ENCODE measurements at regions not wholly inside any gene's neighbourhood (a gene's known extent, or its start where the extent isn't known, plus 50 kb on each side); places are given as distances from the start of the nearest gene placed in this dataset.

DNA sequence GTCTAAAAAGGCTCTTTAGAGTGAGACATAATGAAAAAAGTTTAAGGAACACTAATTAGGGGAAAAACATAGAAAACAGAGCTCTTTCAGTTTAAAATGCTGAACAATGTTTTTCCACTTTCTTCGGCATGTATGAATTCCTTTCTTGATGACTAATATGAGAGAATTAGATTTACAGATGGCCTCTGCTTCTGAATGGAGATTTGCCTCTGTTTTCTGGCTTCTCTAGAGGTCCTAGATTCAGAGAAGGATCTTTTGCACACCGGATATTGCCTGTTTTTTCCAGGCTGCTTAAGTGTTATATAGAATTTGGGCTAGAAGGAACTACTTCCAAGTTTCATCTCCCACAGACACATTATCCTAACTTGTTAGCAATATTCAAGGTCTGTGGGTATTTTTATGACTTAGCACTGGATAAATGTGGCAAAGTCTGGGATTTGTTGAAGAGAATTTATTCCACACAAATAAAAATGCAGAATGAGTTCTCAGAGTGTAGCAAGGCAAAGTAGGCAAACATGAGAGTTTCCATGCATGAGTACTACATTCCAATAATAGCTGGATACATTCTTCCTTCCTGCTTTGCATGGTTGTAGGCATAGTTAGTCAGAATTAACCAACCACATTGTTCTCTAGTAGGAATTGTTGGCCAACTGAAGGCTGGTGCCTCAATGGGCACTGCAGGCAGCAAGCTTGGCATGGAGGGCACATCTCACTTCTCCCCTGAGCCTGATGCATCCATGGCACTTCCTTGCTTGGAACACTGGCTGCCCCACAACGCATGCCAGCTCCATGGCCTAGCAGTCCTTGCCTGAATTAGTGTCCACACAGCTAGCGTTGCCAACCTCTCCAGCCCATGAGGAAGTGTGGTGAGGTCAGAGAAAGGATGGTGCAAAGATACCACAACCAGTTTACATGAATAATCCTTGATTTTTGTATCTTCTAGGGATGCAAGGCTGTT, 224.2 kb downstream of the CLIC5 start:
- no peak for DNase-seq

DNA sequence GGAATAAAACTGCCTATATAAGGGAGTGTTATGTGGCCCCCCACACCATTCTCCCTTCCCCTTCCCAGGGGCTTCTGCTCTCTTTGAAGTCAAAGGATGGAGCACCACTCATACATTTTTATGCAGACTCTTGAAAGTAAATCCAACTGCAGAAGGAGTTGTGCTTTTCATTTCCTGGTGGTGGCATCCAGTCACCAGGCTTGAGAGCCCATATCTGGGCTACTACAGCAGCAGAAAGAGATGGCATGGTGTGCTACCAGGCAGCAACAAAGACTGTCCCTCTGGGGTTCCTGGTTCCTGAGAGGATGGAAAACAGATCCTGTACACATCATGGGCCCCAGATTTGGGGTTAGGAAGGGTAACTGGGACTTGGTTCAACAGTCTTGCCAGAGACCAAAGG, 226.4 kb downstream of the CLIC5 start:
- no peak for DNase-seq

DNA sequence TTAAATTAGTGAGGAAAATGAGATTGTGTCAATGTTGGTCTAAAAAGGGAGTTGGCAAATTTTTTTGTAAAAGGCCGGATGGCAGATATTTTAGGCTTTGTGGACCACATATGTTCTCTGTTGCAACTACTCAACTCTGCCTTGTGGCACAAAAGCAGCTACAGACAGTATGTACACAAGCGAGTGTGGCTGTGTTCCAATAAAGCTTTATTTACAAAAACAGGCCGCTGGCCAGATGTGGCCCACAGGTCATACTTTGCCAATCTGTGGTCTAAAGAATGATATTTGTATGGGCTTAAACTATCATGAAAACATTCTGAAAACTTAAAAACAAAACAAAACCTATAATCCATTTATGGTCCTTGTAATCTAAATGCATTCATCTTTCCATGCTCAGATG, 228.3 kb downstream of the CLIC5 start:
- DNase-seq: no peak

DNA sequence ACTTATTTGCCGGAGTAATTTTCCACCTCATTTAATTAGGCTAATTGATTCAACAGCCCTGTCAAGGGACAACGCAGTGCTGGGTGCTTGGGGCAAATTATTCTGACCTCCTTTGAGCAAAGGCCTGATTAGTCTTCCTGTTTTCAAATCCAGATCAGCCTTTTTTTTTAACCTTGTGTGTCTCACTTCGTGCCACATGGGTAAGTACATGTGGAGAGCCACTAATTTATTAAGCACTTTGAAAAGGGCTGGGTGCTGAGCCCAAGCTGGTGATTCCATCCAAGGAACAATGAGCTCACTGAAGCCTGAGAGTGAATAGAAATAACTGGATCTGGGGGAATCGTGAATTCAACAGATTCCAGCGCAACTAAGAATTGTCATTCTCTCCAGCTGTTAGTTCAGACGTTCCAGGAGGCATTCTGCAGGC, 229.3 kb downstream of the CLIC5 start:
- no peak for DNase-seq

DNA sequence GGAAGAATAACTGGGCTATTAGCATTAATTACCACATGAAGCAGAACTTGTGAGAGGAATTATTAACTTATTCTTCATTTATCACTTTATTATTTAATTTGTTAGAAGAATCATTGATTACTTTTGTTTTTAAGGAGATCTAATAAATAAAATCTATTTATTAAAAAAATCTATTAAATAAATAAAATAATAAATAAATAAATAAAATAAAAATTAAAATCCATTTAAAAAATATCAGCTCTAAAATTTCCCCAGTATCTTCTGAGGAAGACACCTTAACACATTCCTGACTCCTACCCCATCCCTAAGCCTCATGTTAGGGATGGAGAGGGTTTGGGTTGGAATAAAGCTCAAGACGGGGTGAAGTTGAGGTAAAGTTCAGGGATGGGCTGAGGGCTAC, 231.4 kb downstream of the CLIC5 start:
- DNase-seq: no peak

DNA sequence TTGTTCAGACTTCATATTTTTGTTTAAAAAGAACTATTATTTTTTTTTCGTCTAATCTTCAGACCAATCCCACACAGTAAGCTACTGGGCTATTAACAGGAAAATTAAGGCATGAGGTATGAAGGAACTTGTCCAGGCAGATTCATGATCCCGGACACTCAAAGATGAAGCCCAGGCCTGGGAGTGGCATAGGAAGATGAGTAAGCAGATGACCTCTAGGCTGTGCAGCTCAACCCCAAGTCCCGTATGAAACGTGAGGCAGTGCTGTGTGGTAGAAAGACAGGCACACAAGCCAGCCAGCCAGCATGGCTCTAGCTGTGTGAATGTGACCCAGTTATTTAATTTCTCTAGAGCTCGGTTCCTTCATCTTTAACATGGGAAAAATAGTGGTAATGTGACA, 231.9 kb downstream of the CLIC5 start:
- DNase-seq: no peak

DNA sequence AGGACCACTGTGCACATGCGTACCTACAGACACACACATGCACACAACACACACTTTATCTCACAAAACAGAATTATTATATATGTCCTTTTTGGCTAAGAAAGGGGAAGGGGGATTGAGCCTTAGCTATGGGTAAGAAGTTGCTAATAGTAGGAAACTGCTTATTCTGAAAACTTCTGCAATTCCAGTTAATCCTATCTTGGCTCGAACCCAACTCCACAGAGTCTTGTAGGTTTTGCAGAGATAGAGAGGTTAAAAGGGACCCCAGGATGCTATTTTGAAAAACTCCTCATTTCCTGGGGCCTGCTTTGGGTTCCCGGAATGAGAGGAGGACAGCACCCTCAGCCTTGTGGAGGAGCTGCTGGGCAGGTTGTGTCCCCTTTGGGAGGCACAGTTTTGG, 233.8 kb downstream of the CLIC5 start:
- DNase-seq: no peak

DNA sequence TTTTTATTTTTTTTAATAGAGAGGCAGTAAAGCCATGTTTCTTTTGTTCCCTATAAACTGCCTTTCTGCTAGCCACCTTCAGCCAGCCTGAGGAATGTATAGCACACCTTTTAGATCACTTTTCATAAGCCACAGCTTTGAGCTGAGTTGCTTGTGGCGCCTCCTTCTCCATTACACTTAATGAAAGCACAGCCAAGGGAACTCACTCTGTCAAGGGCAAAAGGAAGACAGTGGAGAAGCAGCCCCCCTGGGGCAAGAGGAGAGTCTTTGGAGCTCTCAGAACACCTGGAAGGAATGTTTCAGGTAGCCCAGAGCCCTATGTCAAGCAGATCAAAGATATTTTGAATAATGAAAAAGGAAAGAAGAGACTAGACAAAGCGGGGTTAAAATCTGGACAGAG, 235.1 kb downstream of the CLIC5 start:
- DNase-seq: no peak

DNA sequence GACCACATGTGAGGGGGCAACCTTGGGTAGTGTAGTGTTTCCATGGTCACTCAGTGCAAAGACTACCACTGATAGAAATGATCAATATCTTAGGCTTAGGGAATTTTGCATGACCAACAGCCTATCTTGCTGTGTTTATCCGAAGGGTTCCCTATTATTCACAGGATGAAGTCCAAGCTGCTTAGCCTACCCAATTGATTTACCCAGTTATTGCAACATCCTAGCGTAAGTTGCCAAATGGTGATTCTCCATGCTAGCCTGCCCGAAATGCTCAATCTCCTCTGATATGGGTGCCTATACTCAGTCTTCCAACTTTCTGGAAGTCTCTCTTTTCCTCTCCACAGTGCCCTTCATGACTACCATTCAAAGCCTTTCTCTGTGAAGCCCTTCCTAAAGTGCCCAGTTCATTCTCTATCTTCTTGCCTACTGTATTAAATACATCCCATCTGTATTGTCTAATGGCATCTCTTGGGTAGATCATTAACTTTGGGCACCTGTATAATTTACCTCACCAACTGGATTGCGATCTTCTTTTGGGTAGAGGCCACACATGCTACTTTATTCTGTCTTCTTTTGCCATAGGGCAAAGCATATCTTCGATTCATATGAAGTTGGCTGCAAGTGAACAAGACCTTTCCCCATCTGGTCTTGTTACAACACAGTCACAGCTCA, 240.5 kb downstream of the CLIC5 start:
- DNase-seq: no peak

DNA sequence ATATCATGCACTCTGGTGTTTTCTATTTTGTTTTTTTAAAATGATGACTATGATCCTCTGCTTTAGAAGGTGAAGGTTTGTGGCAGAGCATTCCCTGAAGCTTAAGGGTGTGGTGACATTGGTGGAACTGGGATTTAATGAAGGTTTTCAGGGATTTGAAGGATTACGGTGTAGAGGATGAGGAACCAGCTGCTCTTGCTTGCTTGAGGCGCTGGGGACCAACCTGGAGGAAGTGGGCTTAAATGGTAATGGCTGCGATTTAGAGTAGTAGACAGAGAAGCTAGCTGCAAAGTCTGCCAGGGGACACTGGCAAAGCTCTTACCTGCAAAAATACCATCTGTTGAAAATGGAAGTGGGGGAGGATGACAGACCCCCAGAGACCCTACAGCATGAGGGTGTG, 241.8 kb downstream of the CLIC5 start:
- no peak for DNase-seq

DNA sequence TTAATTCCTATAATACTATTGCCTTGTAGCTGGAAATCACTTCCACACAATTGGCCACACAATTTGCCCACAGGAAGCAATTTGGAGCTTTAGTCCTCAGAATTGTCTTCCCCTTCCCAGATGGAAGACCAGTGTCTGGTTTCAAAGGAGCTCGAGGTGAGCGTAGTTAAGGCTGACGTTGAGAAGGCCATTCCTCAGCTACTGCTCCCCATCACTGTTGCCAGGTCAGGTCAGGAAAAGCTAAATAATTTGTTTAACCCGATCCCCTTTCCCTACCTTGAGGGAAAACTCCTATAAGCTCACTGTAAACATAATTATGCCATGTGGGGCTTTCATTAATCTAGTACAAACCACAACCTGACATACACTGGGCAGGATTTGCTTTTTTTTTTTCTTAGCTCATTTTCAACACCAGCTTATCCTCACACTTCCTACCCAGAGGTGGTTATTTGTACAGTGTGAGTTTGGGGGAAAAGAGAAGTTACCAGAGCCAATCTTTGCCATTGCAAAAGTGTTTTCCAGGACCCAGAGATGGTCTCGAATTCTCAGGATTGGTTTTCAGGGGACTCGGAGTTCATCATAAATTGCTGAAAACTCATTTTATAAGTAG, 242.7 kb downstream of the CLIC5 start:
- DNase-seq: no peak

DNA sequence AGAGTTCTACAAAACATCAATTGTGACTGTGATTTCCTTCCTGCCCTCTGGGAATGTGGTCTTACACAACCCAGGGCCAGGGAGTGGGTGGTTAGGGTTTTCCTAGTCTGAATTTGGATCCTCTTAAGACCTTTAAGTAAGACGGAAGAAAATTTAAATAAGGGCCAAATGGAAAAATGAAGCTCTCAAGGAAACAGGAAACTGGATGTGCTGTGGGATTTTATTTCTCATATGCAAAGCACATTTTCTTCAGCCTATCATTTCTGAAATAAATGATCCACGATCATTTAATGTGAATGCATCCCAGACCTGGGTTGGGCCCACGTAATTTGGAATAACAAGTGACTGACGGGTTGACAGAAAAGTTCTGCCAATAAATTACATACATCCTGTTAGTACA, 243.6 kb downstream of the CLIC5 start:
- no peak for DNase-seq

DNA sequence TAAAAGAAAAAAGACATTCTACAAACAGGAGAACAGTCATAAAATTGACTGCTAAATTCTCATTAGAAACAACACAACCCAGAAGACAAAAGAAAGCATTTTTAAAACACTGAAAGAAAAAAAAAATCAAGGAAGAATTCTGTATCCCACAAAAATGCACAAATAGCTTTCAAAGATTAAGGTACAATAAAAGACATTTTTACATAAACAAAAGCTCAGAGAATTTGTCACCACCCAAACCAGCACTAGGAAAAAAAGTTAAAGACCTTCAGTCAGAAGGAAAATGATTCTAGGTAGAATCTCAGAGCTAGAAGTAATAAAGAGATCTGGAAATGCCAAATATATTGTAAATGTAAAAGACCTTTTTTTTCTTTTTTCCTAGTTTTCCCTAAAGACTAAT, 252.4 kb downstream of the CLIC5 start:
- DNase-seq: no peak

DNA sequence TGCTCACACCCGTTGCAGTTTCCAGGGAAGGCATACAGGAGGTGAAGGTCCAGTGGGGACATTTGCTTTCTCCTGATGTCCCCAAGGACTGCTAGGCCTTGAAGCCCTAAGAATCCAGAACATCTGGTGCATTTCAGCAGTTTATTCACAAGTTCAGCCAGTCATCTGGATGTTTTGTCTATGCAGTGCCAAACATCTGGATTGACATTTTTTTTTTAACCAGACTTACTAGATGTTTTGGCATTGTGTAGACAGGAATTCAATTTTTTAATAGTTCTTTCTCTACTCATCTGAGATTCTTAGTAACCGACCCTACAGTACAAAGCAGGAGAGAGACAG, 256.2 kb downstream of the CLIC5 start:
- no peak for DNase-seq

DNA sequence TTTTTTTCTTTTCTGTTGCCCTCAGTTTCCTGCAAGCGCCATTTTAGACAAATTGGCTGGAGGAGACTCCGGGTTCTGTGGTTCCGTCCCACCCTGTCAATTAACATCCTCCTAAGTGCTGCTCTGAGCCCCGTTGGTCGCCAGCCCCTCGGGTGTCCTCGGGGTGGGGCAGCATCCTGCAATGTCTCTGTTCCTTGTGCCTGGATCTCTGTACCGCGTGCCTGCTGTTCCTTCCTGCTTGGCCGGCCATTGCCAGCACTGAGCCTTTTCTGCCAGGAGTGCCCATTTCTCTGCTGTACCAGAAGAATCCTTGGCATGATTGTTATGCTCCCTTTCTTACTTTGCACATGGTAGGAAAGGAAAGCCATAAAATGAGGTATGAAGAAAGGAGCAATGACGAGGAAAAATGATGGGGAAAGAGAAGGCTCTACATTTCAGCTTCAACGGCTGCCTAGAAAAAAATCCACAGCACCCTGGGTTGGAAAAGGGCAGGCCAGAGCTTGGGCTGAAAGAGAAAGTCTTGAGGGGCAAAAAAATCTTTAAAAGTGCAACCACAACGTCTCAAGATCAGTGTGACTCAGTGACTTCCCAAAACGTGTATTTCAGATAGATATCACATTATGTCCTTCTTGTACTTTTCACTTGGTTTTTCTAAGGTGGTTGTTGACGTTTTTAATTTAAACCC, 256.7 kb downstream of the CLIC5 start:
- no peak for DNase-seq

DNA sequence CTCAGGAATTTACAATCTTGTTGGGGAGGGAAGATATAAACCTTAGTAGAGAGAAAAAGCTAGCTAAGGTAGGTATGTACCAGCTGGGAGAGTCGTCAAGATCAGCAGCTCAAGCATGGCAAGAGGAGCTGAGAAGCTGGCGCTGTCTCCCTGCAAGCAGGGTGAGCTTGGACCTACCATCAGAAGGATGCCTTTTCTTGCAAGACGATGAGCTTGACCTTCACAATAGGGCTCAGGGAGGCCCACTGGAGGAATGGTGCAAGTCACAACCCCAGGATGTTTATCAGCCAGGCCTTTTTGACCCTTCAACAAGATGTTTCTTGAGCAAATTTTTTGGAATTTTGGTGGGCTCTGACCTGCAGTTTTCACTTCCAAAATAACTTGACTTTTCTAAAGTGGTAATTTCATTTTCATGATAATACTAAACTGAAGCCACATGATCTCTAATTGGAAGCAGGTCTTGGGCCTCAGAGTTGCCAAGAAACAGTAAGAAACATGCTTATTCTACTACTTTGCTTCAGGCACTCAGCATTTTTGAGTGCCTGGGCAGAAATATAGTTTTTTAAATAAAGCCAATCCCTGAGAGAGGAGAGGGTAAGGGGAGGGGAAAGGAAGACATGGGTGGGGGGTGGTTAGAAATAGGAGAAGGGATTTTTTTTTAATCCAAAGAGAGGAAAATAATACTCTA, 258.1 kb downstream of the CLIC5 start:
- DNase-seq: no peak

DNA sequence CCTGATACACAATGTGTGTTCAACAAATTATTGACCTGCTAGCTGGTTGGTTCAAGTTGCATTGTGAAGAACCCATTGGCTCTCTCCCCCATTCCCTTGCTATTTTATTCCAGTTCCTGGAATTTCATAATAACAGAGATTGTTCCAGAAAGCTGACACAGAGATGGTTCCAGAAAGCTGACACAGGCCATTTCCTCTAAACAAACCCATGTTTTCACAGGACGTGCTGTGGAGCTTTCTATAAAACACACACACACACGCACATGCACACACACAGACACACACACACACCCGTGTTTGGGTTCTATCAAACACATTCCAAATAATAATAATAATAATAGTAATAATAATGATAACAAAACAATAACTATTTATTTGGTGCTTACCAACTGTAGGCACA, 259.1 kb downstream of the CLIC5 start:
- no peak for DNase-seq

DNA sequence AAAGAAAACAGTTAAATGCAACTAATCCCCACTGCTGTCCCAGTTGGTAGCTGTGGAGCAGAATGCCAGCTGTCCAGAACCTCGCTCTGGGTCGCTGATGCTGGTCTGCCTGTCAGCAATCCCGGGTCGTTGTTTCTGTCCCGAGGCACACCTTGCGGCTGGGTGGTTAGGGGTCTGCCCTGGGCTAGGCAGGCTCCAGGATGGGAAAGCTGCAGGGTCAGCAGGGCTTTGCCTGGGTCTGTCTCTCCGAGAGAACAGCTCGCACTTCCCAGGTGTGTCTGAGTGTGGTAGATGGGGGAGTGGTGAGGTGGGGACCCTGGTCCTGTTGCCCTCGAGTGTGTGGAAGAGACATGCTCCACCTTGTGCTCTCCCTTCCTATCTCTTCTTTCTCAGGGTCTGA, 261.2 kb downstream of the CLIC5 start:
- DNase-seq: no peak

DNA sequence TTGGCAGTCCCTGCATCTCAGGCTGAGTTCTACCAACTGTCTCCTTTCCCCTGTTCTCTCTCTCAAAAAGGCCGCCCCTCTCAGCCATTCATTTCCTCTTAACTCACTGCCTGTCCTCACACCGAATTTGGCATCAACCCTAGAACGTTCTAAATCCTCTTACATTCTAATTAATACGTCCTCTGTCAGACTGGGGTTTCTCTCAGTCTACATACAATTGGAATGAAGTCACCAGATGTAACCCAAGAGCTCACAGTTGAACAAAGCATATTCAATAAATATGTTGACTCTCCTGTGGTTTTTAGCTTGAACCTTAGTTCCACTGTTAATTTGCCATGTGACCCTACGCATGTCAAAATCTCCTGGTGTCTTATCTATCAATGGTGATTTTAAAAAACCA, 269.6 kb downstream of the CLIC5 start:
- DNase-seq: no peak

DNA sequence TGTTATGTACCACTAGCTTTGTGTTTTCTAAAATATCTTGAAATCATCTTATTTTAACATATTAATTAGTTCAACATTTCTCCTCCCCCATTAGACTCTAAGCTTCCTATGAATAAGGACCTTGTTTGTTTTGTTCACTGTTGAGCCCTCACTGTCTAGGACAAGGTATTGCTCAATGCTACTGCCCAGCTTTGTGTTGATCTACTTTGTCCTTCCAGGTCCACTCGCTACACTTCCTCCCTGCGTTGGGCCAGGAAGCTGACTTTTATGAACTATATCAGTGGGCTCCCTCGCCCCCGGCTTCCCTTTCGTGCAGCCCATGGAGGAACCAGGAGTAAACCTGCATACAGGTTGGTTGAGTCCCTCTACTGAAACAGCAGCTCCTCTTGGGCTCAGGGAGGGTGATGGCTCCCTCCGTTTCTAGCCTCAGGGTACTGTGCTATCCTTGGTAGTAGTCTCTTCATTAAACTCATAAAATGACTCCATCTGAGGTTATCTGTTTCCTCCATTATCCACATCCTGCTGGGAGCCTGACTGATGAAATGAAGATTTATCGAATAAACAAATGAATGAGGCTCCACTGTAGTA, 272.5 kb downstream of the CLIC5 start:
- no peak for DNase-seq

DNA sequence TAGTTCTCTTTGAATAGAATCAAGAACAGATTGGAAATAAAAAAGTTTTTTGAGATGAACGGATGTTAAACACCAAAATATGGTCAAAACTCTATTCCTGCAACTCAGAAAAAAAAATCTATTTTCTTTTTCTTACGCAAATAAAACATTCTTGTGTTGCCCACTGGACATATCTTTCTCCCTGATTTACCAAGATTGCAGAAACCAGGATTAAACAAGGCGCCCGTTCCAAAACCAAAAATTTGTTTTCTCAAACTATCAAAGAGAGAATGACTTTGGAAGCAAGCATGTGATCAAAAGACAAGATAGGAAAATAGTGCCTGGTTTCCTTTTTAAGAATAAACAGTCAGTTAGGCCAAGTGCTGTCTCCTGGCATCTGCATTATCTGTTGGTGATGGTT, 273.1 kb downstream of the CLIC5 start:
- no peak for DNase-seq
